ENCODE measurements at regions not wholly inside any gene's neighbourhood (a gene's known extent, or its start where the extent isn't known, plus 50 kb on each side); places are given as distances from the start of the nearest gene placed in this dataset.

GRCh38 chr11:87970762-87971161 is 204.5 kb downstream of the RAB38 start:
- TF ChIP-seq POLR2AphosphoS5 (IDR thresholded peaks at IDR 0.05; ENCODE audit: low read depth, low read length) (no peak), POLR2A (IDR thresholded peaks at IDR 0.05; ENCODE audit: low read depth, low read length) (no peak), TAF1 (IDR thresholded peaks at IDR 0.05; ENCODE audit: low read depth, low read length) (no peak)
